Stimulated activated CD4-positive, alpha-beta T cell treated with anti-CD3 and anti-CD28 coated beads, Interleukin-12 subunit alpha, Interleukin-12 subunit beta, amount 100 ng/mL, for 4 hours (primary cell): ENCODE measurements at regions not wholly inside any gene's neighbourhood (a gene's known extent, or its start where the extent isn't known, plus 50 kb on each side); places are given as distances from the start of the nearest gene placed in this dataset.

ENCODE experiments used
- DNase-seq: peaks from one replicate; pipeline ENCODE4 v3.0.0-alpha.2; 2020

GRCh38 chr1:119308806-119309205 lies 59.8 kb upstream of the HAO2 start:
- no peak for DNase-seq

- DNase-seq: no peak
These were observed 58.3 kb upstream of the HAO2 start for GRCh38 chr1:119310301-119310700.

GRCh38 chr1:119312500-119312899 lies 56.1 kb upstream of the HAO2 start:
- DNase-seq: no peak

GRCh38 chr1:119314001-119314796 lies 54.4 kb upstream of the HAO2 start:
- DNase-seq: no peak

- no peak for DNase-seq
These were observed 51.6 kb upstream of the HAO2 start for GRCh38 chr1:119316870-119317416.

GRCh38 chr1:119318466-119319309 lies 49.9 kb upstream of the HAO2 start:
- no peak for DNase-seq
